GM06990 (cell line): ENCODE measurements at regions not wholly inside any gene's neighbourhood (a gene's known extent, or its start where the extent isn't known, plus 50 kb on each side); places are given as distances from the start of the nearest gene placed in this dataset.
A peak's percentile ranks its signal among the peaks of the same experiment; 100 is the strongest.

Source experiments
- DNase-seq: peaks from one replicate; pipeline ENCODE4 v3.0.0-alpha.2; 2011; ENCODE audit not compliant: insufficient read length; ENCODE audit errors: extremely low read depth
- H3K27me3 ChIP-seq: replicated peaks from 2 replicates; pipeline ENCODE4 v1.6.0; 2011; ENCODE audit warnings: low read length; ENCODE audit not compliant: control insufficient read depth, insufficient read depth
- H3K36me3 ChIP-seq: 2 replicates; pipeline ENCODE4 v1.5.1; 2011; ENCODE audit warnings: low read length; ENCODE audit not compliant: control insufficient read depth, insufficient read depth
- H3K4me3 ChIP-seq: replicated peaks from 2 replicates; pipeline ENCODE4 v1.5.1; 2011; ENCODE audit warnings: low read depth, mild to moderate bottlenecking, control low read depth, low read length
- CTCF ChIP-seq: IDR thresholded peaks from 2 replicates; pipeline ENCODE4 v1.5.1; 2011; ENCODE audit warnings: low read length, control low read depth, mild to moderate bottlenecking, inconsistent platforms; ENCODE audit not compliant: insufficient read depth, poor library complexity, severe bottlenecking

- H3K4me3 ChIP-seq, result no peak overlapping the region
- no peak for DNase-seq
- TF ChIP-seq CTCF, result no peak
- no peaks in the 10 kb centered on the region for H3K27me3 ChIP-seq
- H3K36me3 ChIP-seq, result no peaks in the 10 kb centered on the region
Observed at GRCh38 chr3:117427081-117427480, 717.5 kb downstream of the TUSC7 start.

- TF ChIP-seq CTCF, result no peak
- no peak overlapping the region for H3K4me3 ChIP-seq
- H3K27me3 ChIP-seq, result no peaks in the 10 kb centered on the region
- DNase-seq, result no peak
- H3K36me3 ChIP-seq, result no peaks in the 10 kb centered on the region
Observed at GRCh38 chr3:117433427-117433826, 723.8 kb downstream of the TUSC7 start.

GRCh38 chr3:117434661-117435412 lies 725.3 kb downstream of the TUSC7 start:
- no peak overlapping the region for H3K4me3 ChIP-seq
- no peaks in the 10 kb centered on the region for H3K27me3 ChIP-seq
- H3K36me3 ChIP-seq, result no peaks in the 10 kb centered on the region
- no peak for TF ChIP-seq CTCF
- DNase-seq, result no peak

- Histone ChIP-seq H3K36me3 (no peaks in the 10 kb centered on the region), H3K27me3 (no peaks in the 10 kb centered on the region), H3K4me3 (no peak overlapping the region)
- TF ChIP-seq CTCF, result no peak
- DNase-seq, result no peak
Observed at GRCh38 chr3:117435506-117435905, 725.9 kb downstream of the TUSC7 start.

GRCh38 chr3:117439812-117440211 lies 730.2 kb downstream of the TUSC7 start:
- peak; percentile 3 for TF ChIP-seq CTCF
- no peaks in the 10 kb centered on the region for H3K36me3 ChIP-seq
- H3K4me3 ChIP-seq, result no peak overlapping the region
- H3K27me3 ChIP-seq, result no peaks in the 10 kb centered on the region; the same call in 1 of the 2 replicates
- no peak for DNase-seq

- H3K4me3 ChIP-seq, result no peak overlapping the region
- H3K36me3 ChIP-seq, result no peaks in the 10 kb centered on the region
- no peaks in the 10 kb centered on the region; the same call in 1 of the 2 replicates for H3K27me3 ChIP-seq
- DNase-seq, result no peak
- no peak for TF ChIP-seq CTCF
Observed at GRCh38 chr3:117441851-117442250, 732.3 kb downstream of the TUSC7 start.
